ENCODE measurements at regions not wholly inside any gene's neighbourhood (a gene's known extent, or its start where the extent isn't known, plus 50 kb on each side); places are given as distances from the start of the nearest gene placed in this dataset.

DNA sequence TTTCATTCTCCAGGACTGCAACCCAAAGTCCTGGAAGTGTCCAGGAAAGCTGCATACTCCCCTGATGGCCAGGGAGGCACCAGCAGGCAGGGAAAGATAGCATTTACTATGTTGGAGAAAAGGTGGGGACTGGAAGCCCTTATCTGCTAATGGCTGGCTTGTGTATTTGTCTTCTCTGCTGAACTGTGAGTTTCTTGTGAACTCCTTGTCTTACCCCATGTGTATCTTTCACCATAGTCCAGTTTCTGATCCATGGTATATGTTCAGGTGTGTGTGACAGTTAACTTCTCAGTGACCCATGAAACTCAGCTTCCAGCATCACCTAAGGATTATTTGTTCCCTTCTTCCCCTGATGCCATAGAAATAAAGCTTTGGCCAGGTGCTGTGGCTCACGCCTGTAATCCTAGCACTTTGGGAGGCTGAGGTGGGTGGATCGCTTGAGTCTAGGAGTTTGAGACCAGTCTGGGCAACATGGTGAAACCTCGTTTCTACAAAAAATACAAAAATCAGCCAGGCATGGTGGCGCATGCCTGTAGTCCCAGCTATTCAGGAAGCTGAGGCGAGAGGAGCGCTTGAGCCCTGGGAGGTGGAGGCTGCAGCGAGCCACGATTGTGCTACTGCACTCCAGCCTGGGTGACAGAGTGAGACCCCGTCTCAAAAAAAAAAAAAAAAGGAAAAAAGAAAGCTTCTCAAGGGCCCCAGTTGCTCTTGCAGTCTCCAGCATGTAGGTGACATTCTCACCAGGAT, 112.8 kb upstream of the MAP4K3 start:
- H3K4me1 ChIP-seq (ENCODE audit: control insufficient read depth in 2 of 2, insufficient read depth in 2 of 2, low read length in 2 of 2) = no peaks in the 10 kb centered on the region
- no peak for DNase-seq (ENCODE audit: low read depth in 6 of 9, low spot score in 9 of 9)

DNA sequence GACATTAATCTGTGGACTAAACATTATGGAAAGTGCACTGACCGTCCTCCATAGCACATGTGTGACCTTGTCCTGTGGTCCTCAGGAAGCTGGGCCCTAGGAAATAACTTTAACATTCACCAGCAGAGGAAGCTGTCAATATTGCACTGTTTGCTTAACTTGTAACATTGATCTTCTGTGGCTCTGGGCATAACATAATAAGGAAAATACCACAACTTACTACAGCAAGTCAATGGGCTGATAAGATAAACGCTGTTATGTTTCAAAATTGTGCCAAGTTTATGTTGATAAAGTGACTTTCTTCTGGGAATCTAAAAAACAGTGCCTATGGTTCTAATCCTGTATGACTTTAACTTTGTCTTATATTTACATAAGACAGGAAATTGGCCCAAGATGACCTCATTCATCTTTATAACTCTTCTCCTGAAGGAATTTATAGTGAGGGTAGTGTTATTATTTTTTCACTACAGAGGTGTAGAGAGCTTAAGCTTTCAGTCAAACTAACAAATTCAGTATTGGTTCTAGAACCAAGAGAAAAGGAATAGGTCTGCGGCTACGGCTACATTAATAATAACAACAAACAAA, 113.7 kb upstream of the MAP4K3 start:
- Histone ChIP-seq H3K27me3 (ENCODE audit: control insufficient read depth in 2 of 2, insufficient read depth in 1 of 2, low read length in 1 of 2) (no peaks in the 10 kb centered on the region), H3K36me3 (ENCODE audit: control insufficient read depth in 2 of 2, insufficient read depth in 2 of 2, low read length in 1 of 2) (no peaks in the 10 kb centered on the region), H3K4me3 (ENCODE audit: low read length in 2 of 2) (no peak overlapping the region), H3K4me1 (ENCODE audit: control insufficient read depth in 2 of 2, insufficient read depth in 2 of 2, low read length in 2 of 2) (no peaks in the 10 kb centered on the region), H3K27ac (ENCODE audit: low read depth in 1 of 2, low read length in 1 of 2) (no peak overlapping the region), H3K9me3 (ENCODE audit: control insufficient read depth in 2 of 2, insufficient read depth in 1 of 2, low read length in 1 of 2) (no peaks in the 10 kb centered on the region)
- DNase-seq (ENCODE audit: low read depth in 6 of 9, low spot score in 9 of 9) = no peak
- WGBS = 85% methylated on average over 4 of the region's 4 CpGs

More for the DNA sequence above, 112.8 kb upstream of the MAP4K3 start:
- H3K4me3 ChIP-seq (ENCODE audit: low read length in 2 of 2) = no peak overlapping the region
- no peak overlapping the region for H3K27ac ChIP-seq (ENCODE audit: low read depth in 1 of 2, low read length in 1 of 2)
- H3K27me3 ChIP-seq (ENCODE audit: control insufficient read depth in 2 of 2, insufficient read depth in 1 of 2, low read length in 1 of 2) = no peaks in the 10 kb centered on the region
- no peaks in the 10 kb centered on the region for H3K36me3 ChIP-seq (ENCODE audit: control insufficient read depth in 2 of 2, insufficient read depth in 2 of 2, low read length in 1 of 2)
- H3K9me3 ChIP-seq (ENCODE audit: control insufficient read depth in 2 of 2, insufficient read depth in 1 of 2, low read length in 1 of 2) = no peaks in the 10 kb centered on the region
- WGBS = 95% methylated on average over 9 of the region's 9 CpGs

DNA sequence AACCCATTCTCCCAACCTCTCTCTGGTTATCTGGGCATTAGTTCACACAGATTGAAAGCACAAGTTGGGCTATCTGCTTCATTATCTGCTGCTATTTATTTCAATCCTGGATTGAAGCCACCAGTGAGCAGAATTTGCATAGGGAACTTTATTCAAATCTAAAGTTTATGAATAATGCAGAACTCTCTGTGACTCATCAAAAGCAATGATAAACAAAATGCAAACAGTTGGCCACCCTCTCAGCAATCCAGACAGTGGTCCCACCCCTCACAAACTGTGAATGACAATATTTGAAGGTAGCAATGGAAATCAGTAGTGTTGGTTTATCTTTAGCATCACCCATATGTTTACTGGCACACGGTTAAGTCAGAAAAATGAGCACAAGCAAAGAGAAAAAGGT, 106.8 kb upstream of the TMEM178A start:
- H3K4me1 ChIP-seq (ENCODE audit: control insufficient read depth in 2 of 2, insufficient read depth in 2 of 2, low read length in 2 of 2) = no peaks in the 10 kb centered on the region
- no peak overlapping the region for H3K27ac ChIP-seq (ENCODE audit: low read depth in 1 of 2, low read length in 1 of 2)
- no peaks in the 10 kb centered on the region for H3K36me3 ChIP-seq (ENCODE audit: control insufficient read depth in 2 of 2, insufficient read depth in 2 of 2, low read length in 1 of 2)
- peaks cover 0 to 4% of the 10 kb centered on the region in 2 donors for H3K9me3 ChIP-seq (ENCODE audit: control insufficient read depth in 2 of 2, insufficient read depth in 1 of 2, low read length in 1 of 2)
- H3K27me3 ChIP-seq (ENCODE audit: control insufficient read depth in 2 of 2, insufficient read depth in 1 of 2, low read length in 1 of 2) = no peaks in the 10 kb centered on the region
- no peak for DNase-seq (ENCODE audit: low read depth in 6 of 9, low spot score in 9 of 9)
- 96% methylated on average over 1 of the region's 1 CpG for WGBS
- no peak overlapping the region for H3K4me3 ChIP-seq (ENCODE audit: low read length in 2 of 2)

DNA sequence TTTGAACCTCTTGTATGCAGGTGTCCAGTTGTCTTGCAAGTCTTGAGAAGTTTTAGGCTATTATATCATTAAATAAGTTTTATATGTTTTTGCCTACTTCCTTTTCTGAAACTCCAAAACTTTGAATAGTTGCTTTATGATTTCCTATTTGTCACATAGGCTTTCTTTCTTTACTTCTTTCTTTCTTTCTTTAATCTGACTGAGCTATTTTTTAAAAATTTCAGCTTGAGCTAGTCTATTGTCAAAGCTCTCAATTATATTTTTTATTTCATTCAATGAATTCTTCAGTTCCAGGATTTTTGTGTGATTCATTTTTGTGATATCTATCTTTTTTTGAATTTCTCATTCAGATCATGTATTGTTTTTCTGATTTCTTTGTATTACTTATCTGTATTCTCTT, 102.1 kb upstream of the TMEM178A start:
- Histone ChIP-seq H3K9me3 (ENCODE audit: control insufficient read depth in 2 of 2, insufficient read depth in 1 of 2, low read length in 1 of 2) (peaks cover 0 to 11% of the 10 kb centered on the region in 2 donors), H3K27me3 (ENCODE audit: control insufficient read depth in 2 of 2, insufficient read depth in 1 of 2, low read length in 1 of 2) (no peaks in the 10 kb centered on the region), H3K27ac (ENCODE audit: low read depth in 1 of 2, low read length in 1 of 2) (no peak overlapping the region)

DNA sequence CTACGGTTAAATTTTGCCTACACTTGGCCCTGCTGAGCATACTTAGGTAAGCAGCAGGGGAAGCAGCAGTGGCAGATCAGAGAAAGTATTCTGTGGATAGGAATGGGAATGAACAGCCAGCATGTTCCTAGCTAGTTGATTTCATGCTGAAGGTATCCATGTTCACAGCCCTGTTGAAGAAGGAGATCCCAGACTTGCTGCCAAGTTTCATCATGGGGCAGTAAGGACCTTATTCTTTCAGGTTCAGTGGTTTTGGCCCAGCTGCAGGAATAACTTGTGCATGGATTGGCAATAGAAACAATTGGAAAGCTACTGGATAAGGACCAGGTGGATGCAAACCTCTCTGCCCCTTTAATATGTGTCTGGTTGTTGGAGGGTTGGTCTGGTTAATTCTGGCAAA, 98.2 kb upstream of the TMEM178A start:
- Histone ChIP-seq H3K36me3 (ENCODE audit: control insufficient read depth in 2 of 2, insufficient read depth in 2 of 2, low read length in 1 of 2) (no peaks in the 10 kb centered on the region), H3K4me3 (ENCODE audit: low read length in 2 of 2) (no peak overlapping the region), H3K27me3 (ENCODE audit: control insufficient read depth in 2 of 2, insufficient read depth in 1 of 2, low read length in 1 of 2) (no peaks in the 10 kb centered on the region), H3K4me1 (ENCODE audit: control insufficient read depth in 2 of 2, insufficient read depth in 2 of 2, low read length in 2 of 2) (no peaks in the 10 kb centered on the region), H3K9me3 (ENCODE audit: control insufficient read depth in 2 of 2, insufficient read depth in 1 of 2, low read length in 1 of 2) (peaks cover 0 to 8% of the 10 kb centered on the region in 2 donors), H3K27ac (ENCODE audit: low read depth in 1 of 2, low read length in 1 of 2) (no peak overlapping the region)
- no peak for DNase-seq (ENCODE audit: low read depth in 6 of 9, low spot score in 9 of 9)
- 100% methylated on average over 1 of the region's 1 CpG for WGBS

More for the DNA sequence above, 102.1 kb upstream of the TMEM178A start:
- no peak for DNase-seq (ENCODE audit: low read depth in 6 of 9, low spot score in 9 of 9)
- Histone ChIP-seq H3K36me3 (ENCODE audit: control insufficient read depth in 2 of 2, insufficient read depth in 2 of 2, low read length in 1 of 2) (no peaks in the 10 kb centered on the region), H3K4me1 (ENCODE audit: control insufficient read depth in 2 of 2, insufficient read depth in 2 of 2, low read length in 2 of 2) (no peaks in the 10 kb centered on the region), H3K4me3 (ENCODE audit: low read length in 2 of 2) (no peak overlapping the region)

DNA sequence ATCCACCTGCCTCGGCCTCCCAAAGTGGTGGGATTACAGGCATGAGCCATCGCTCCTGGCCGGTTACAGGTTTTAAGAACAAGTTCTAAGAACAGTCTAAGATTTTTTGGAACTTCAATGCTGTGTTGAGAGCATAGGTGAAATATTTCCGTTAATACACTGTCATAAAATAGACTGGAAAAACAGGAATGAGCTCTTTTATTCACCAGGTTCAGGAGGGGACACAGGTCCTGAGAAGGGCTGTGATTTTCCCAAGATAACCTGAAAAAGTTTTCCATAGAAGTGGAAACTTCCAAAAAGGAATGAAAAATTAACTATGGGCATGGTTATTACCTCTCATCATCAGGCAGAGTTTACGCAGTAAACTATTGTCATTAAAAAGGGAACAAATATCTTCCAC, 97.6 kb upstream of the TMEM178A start:
- H3K36me3 ChIP-seq (ENCODE audit: control insufficient read depth in 2 of 2, insufficient read depth in 2 of 2, low read length in 1 of 2) = no peaks in the 10 kb centered on the region
- H3K27me3 ChIP-seq (ENCODE audit: control insufficient read depth in 2 of 2, insufficient read depth in 1 of 2, low read length in 1 of 2) = no peaks in the 10 kb centered on the region
- peaks cover 0 to 7% of the 10 kb centered on the region in 2 donors for H3K9me3 ChIP-seq (ENCODE audit: control insufficient read depth in 2 of 2, insufficient read depth in 1 of 2, low read length in 1 of 2)
- H3K27ac ChIP-seq (ENCODE audit: low read depth in 1 of 2, low read length in 1 of 2) = peak overlapping the region in 1 of 2 donors; percentile 5
- 95% methylated on average over 5 of the region's 5 CpGs for WGBS
- no peak for DNase-seq (ENCODE audit: low read depth in 6 of 9, low spot score in 9 of 9)
- H3K4me3 ChIP-seq (ENCODE audit: low read length in 2 of 2) = no peak overlapping the region
- H3K4me1 ChIP-seq (ENCODE audit: control insufficient read depth in 2 of 2, insufficient read depth in 2 of 2, low read length in 2 of 2) = no peaks in the 10 kb centered on the region

DNA sequence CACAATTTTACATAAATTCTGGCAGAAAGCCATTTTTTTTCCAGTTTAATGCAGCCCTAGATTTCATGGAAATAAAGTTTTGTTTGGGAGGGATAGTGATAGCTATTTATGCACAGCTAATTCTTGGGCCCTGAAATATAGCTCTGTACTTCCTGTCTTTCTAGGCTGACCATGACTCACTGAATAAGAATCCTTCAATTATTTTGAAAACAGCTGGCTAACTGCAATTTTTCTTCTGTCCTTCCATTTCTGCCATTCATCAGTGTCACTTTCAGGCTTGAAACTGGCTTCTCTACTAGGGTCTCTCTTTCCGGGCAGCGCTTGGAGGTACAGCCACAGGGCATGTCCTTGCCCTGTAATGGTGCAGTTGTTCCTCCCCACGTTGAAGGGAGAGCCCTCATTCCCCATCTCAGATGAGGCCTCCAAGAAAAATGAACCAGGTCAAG, 97.1 kb upstream of the TMEM178A start:
- peaks cover 0 to 7% of the 10 kb centered on the region in 2 donors for H3K9me3 ChIP-seq (ENCODE audit: control insufficient read depth in 2 of 2, insufficient read depth in 1 of 2, low read length in 1 of 2)
- peak overlapping the region in 1 of 2 donors; percentile 13 for H3K27ac ChIP-seq (ENCODE audit: low read depth in 1 of 2, low read length in 1 of 2)
- no peaks in the 10 kb centered on the region for H3K36me3 ChIP-seq (ENCODE audit: control insufficient read depth in 2 of 2, insufficient read depth in 2 of 2, low read length in 1 of 2)
- no peak overlapping the region for H3K4me3 ChIP-seq (ENCODE audit: low read length in 2 of 2)
- no peaks in the 10 kb centered on the region for H3K4me1 ChIP-seq (ENCODE audit: control insufficient read depth in 2 of 2, insufficient read depth in 2 of 2, low read length in 2 of 2)
- no peak for DNase-seq (ENCODE audit: low read depth in 6 of 9, low spot score in 9 of 9)
- H3K27me3 ChIP-seq (ENCODE audit: control insufficient read depth in 2 of 2, insufficient read depth in 1 of 2, low read length in 1 of 2) = no peaks in the 10 kb centered on the region
- 90% methylated on average over 3 of the region's 3 CpGs for WGBS

DNA sequence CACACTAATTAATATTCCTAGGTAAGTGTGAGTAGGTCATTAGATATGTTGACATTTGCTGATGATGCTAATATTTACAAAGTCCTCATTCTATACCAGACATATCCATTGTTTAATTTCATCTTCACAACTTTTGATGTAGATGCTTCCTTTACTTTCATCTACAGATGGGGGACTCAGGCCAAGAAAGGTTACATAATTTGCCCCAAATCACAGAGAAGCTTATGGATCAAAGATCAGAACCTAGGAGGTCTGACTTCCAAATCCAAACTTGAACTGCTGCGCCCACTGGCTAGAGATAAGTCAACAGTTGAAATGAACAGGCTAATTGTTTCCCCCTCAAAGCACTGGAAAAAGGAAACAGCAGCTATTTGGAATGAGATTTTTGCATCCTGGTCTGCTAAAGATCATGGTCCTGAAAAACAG, 95.6 kb upstream of the TMEM178A start:
- H3K27me3 ChIP-seq (ENCODE audit: control insufficient read depth in 2 of 2, insufficient read depth in 1 of 2, low read length in 1 of 2) = no peaks in the 10 kb centered on the region
- H3K27ac ChIP-seq (ENCODE audit: low read depth in 1 of 2, low read length in 1 of 2) = no peak overlapping the region
- WGBS = 97% methylated on average over 1 of the region's 1 CpG
- no peak overlapping the region for H3K4me3 ChIP-seq (ENCODE audit: low read length in 2 of 2)
- no peak for DNase-seq (ENCODE audit: low read depth in 6 of 9, low spot score in 9 of 9)
- H3K4me1 ChIP-seq (ENCODE audit: control insufficient read depth in 2 of 2, insufficient read depth in 2 of 2, low read length in 2 of 2) = no peaks in the 10 kb centered on the region
- H3K9me3 ChIP-seq (ENCODE audit: control insufficient read depth in 2 of 2, insufficient read depth in 1 of 2, low read length in 1 of 2) = no peaks in the 10 kb centered on the region
- H3K36me3 ChIP-seq (ENCODE audit: control insufficient read depth in 2 of 2, insufficient read depth in 2 of 2, low read length in 1 of 2) = no peaks in the 10 kb centered on the region

DNA sequence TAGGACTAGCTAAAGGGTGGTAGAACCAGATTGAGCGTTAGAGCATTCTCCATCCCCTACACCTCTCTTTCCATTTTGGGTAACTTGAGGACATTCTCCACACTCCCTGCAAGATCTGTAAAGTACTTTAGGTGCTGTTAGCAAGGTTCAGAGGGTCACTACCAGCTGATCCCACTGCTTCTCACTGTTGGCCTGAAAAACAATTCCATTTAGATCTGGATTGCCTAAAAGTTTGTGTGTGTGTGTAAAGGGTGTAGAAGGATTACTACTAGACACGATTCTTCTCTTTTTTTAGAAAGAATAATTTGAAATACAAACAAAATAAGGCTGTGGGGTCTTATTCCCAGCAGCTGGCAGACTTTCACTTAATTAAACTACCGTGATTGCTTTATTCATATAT, 95.1 kb upstream of the TMEM178A start:
- H3K27ac ChIP-seq (ENCODE audit: low read depth in 1 of 2, low read length in 1 of 2) = no peak overlapping the region
- DNase-seq (ENCODE audit: low read depth in 6 of 9, low spot score in 9 of 9) = no peak
- no peaks in the 10 kb centered on the region for H3K4me1 ChIP-seq (ENCODE audit: control insufficient read depth in 2 of 2, insufficient read depth in 2 of 2, low read length in 2 of 2)
- no peak overlapping the region for H3K4me3 ChIP-seq (ENCODE audit: low read length in 2 of 2)
- no peaks in the 10 kb centered on the region for H3K27me3 ChIP-seq (ENCODE audit: control insufficient read depth in 2 of 2, insufficient read depth in 1 of 2, low read length in 1 of 2)
- H3K36me3 ChIP-seq (ENCODE audit: control insufficient read depth in 2 of 2, insufficient read depth in 2 of 2, low read length in 1 of 2) = no peaks in the 10 kb centered on the region
- 98% methylated on average over 3 of the region's 3 CpGs for WGBS
- no peaks in the 10 kb centered on the region for H3K9me3 ChIP-seq (ENCODE audit: control insufficient read depth in 2 of 2, insufficient read depth in 1 of 2, low read length in 1 of 2)

All from thymus (tissue), 11 donors.